SK-N-MC (cell line): ENCODE measurements at regions not wholly inside any gene's neighbourhood (a gene's known extent, or its start where the extent isn't known, plus 50 kb on each side); places are given as distances from the start of the nearest gene placed in this dataset.

Experiments
- EZH2 ChIP-seq: fragments of 200-600 bp; sonication (generic); IDR thresholded peaks from one replicate; pipeline ENCODE4 v1.6.1; 2017; ENCODE audit warnings: antibody characterized with exemption
- FOXP2 ChIP-seq: optimal IDR thresholded peaks from 2 replicates; pipeline ENCODE3; 2011; ENCODE audit warnings: mild to moderate bottlenecking, moderate library complexity; ENCODE audit not compliant: insufficient read depth; ENCODE audit errors: extremely low read length, control extremely low read depth
- POLR2AphosphoS5 ChIP-seq: IDR thresholded peaks from 2 replicates; pipeline ENCODE4 v1.6.1; 2012; ENCODE audit warnings: mild to moderate bottlenecking, low read depth, low read length, borderline replicate concordance

DNA sequence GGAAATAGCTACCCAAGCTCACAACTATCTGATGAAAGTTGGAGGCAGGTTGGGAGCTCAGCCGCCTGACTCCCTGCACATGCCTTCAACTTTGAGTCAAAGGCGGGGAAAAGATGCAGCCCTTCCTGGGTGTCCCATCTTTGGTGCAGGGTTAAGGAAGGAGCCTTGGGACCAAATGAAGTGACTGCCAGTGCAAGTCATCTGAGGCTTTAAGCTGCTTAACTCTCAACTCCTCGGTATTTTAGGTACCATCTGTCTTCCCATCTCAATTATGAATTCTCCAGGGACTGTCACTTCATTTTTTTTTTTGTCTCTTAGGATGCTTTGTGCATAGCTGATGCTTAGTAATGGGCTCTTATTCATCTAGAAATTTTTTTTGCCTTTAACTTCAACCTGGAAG is 408.8 kb upstream of the C2CD4B start:
- TF ChIP-seq POLR2AphosphoS5 (no peak), EZH2 (no peak), FOXP2 (no peak)
